ENCODE measurements at regions not wholly inside any gene's neighbourhood (a gene's known extent, or its start where the extent isn't known, plus 50 kb on each side); places are given as distances from the start of the nearest gene placed in this dataset.

GRCh38 chr22:49641770-49642313 lies 185.8 kb downstream of the BRD1 start:
- TF ChIP-seq PATZ1 (CRISPR knock-in tag; IDR thresholded peaks at IDR 0.05; ENCODE audit: borderline replicate concordance) (no peak), OSR1 (CRISPR knock-in tag; IDR thresholded peaks at IDR 0.05) (no peak)
- ATAC-seq = no peak

GRCh38 chr22:49640366-49641095 lies 187.1 kb downstream of the BRD1 start:
- ATAC-seq = no peak
- TF ChIP-seq ZFP3 (CRISPR knock-in tag; IDR thresholded peaks at IDR 0.05) = no peak
- no peak for TF ChIP-seq POU6F1 (CRISPR knock-in tag; IDR thresholded peaks at IDR 0.05; ENCODE audit: borderline replicate concordance, low read depth)
- no peak for TF ChIP-seq CSDC2 (CRISPR knock-in tag; IDR thresholded peaks at IDR 0.05)
- no peak for TF ChIP-seq GLIS3 (CRISPR knock-in tag; IDR thresholded peaks at IDR 0.05)
- TF ChIP-seq ZFP30 (CRISPR knock-in tag; IDR thresholded peaks at IDR 0.05) = no peak
- TF ChIP-seq OSR1 (CRISPR knock-in tag; IDR thresholded peaks at IDR 0.05) = no peak
- TF ChIP-seq ZNF565 (CRISPR knock-in tag; conservative IDR thresholded peaks at IDR 0.05; ENCODE audit: low read depth) = no peak
- no peak for TF ChIP-seq CREB5 (CRISPR knock-in tag; IDR thresholded peaks at IDR 0.05; ENCODE audit: low read depth)

GRCh38 chr22:49639956-49640355 lies 187.7 kb downstream of the BRD1 start:
- ATAC-seq = no peak
- TF ChIP-seq PATZ1 (CRISPR knock-in tag; IDR thresholded peaks at IDR 0.05; ENCODE audit: borderline replicate concordance) = no peak
- TF ChIP-seq ZNF70 (CRISPR knock-in tag; IDR thresholded peaks at IDR 0.05) = no peak
- no peak for TF ChIP-seq BACH2 (CRISPR knock-in tag; IDR thresholded peaks at IDR 0.05; ENCODE audit: borderline replicate concordance)
- no peak for TF ChIP-seq OSR1 (CRISPR knock-in tag; IDR thresholded peaks at IDR 0.05)
- TF ChIP-seq ZNF8 (CRISPR knock-in tag; IDR thresholded peaks at IDR 0.05) = no peak
- TF ChIP-seq TSHZ2 (CRISPR knock-in tag; IDR thresholded peaks at IDR 0.05) = no peak
- no peak for TF ChIP-seq CREB5 (CRISPR knock-in tag; IDR thresholded peaks at IDR 0.05; ENCODE audit: low read depth)
- TF ChIP-seq SNAI2 (CRISPR knock-in tag; IDR thresholded peaks at IDR 0.05) = no peak
- TF ChIP-seq ZFP30 (CRISPR knock-in tag; IDR thresholded peaks at IDR 0.05) = no peak
- no peak for TF ChIP-seq ISL1 (CRISPR knock-in tag; IDR thresholded peaks at IDR 0.05)
- no peak for TF ChIP-seq ZC3H10 (CRISPR knock-in tag; IDR thresholded peaks at IDR 0.05)
- no peak for TF ChIP-seq ZNF565 (CRISPR knock-in tag; conservative IDR thresholded peaks at IDR 0.05; ENCODE audit: low read depth)
- no peak for TF ChIP-seq TOX (CRISPR knock-in tag; IDR thresholded peaks at IDR 0.05; ENCODE audit: borderline replicate concordance)
- TF ChIP-seq ZFP3 (CRISPR knock-in tag; IDR thresholded peaks at IDR 0.05) = no peak
- no peak for TF ChIP-seq RARB (CRISPR knock-in tag; IDR thresholded peaks at IDR 0.05)
- no peak for TF ChIP-seq ARNTL (CRISPR knock-in tag; IDR thresholded peaks at IDR 0.05; ENCODE audit: borderline replicate concordance, low read depth)
- no peak for TF ChIP-seq TCF4 (CRISPR knock-in tag; IDR thresholded peaks at IDR 0.05; ENCODE audit: borderline replicate concordance)
- no peak for TF ChIP-seq CSRNP3 (CRISPR knock-in tag; IDR thresholded peaks at IDR 0.05)

Data from SK-N-SH treated with all-trans-retinoic acid at 6 μM for 48 hours (cell line).